H9 (cell line): ENCODE measurements at regions not wholly inside any gene's neighbourhood (a gene's known extent, or its start where the extent isn't known, plus 50 kb on each side); places are given as distances from the start of the nearest gene placed in this dataset.

Source experiments
- DNase-seq: peaks from one replicate; pipeline ENCODE4 v3.0.0-alpha.2; 2017
- H2AFZ ChIP-seq: one replicate; pipeline ENCODE4 v1.6.1; 2013; ENCODE audit warnings: mild to moderate bottlenecking, low read length, control low read depth, moderate library complexity
- H2AK5ac ChIP-seq: 2 replicates; pipeline ENCODE4 v1.6.1; 2013; ENCODE audit warnings: low read length, control low read depth, mixed read lengths; ENCODE audit not compliant: insufficient read length
- H2BK120ac ChIP-seq: one replicate; pipeline ENCODE4 v1.6.1; 2013; ENCODE audit warnings: low read depth, mild to moderate bottlenecking, low read length, control low read depth, inconsistent platforms; ENCODE audit not compliant: poor library complexity, severe bottlenecking
- H2BK12ac ChIP-seq: 2 replicates; pipeline ENCODE4 v1.6.1; 2013; ENCODE audit warnings: low read length, control low read depth, mixed read lengths, low read depth; ENCODE audit not compliant: insufficient read length
- H2BK15ac ChIP-seq: 2 replicates; pipeline ENCODE4 v1.6.1; 2013; ENCODE audit warnings: low read depth, low read length, control low read depth
- H2BK20ac ChIP-seq: one replicate; pipeline ENCODE4 v1.6.1; 2013; ENCODE audit warnings: low read depth, mild to moderate bottlenecking, low read length, control low read depth, inconsistent platforms; ENCODE audit not compliant: poor library complexity, severe bottlenecking
- H2BK5ac ChIP-seq: 2 replicates; pipeline ENCODE4 v1.6.1; 2013; ENCODE audit warnings: low read length, control low read depth, mixed read lengths; ENCODE audit not compliant: insufficient read length
- H3K14ac ChIP-seq: 2 replicates; pipeline ENCODE4 v1.6.1; 2013; ENCODE audit warnings: low read length, control low read depth; ENCODE audit not compliant: insufficient read depth
- H3K18ac ChIP-seq: 2 replicates; pipeline ENCODE4 v1.6.1; 2013; ENCODE audit warnings: low read depth, mild to moderate bottlenecking, mixed read lengths, low read length, control low read depth; ENCODE audit not compliant: insufficient read length
- H3K23ac ChIP-seq: 2 replicates; pipeline ENCODE4 v1.6.1; 2013; ENCODE audit warnings: low read length, control low read depth, mixed read lengths, low read depth; ENCODE audit not compliant: insufficient read length
- H3K23me2 ChIP-seq: 2 replicates; pipeline ENCODE4 v1.6.1; 2013; ENCODE audit warnings: low read depth, mild to moderate bottlenecking, mixed read lengths, low read length, control low read depth; ENCODE audit not compliant: insufficient read length, poor library complexity, severe bottlenecking
- H3K27ac ChIP-seq: 2 replicates; pipeline ENCODE4 v1.5.1; 2013; ENCODE audit warnings: low read length, control low read depth, mixed read lengths, low read depth; ENCODE audit not compliant: insufficient read length
- H3K27me3 ChIP-seq: 2 replicates; pipeline ENCODE4 v1.6.1; 2013; ENCODE audit warnings: low read length, control low read depth, inconsistent platforms; ENCODE audit not compliant: insufficient read depth
- H3K4ac ChIP-seq: 2 replicates; pipeline ENCODE4 v1.6.1; 2013; ENCODE audit warnings: low read depth, mild to moderate bottlenecking, control low read depth, inconsistent platforms, low read length, moderate library complexity
- H3K4me1 ChIP-seq: 2 replicates; pipeline ENCODE4 v1.6.1; 2013; ENCODE audit warnings: low read length, control low read depth, inconsistent platforms; ENCODE audit not compliant: insufficient read depth
- H3K4me2 ChIP-seq: 2 replicates; pipeline ENCODE4 v1.6.1; 2013; ENCODE audit warnings: low read length, control low read depth, mixed read lengths; ENCODE audit not compliant: insufficient read length, insufficient read depth
- H3K56ac ChIP-seq: 2 replicates; pipeline ENCODE4 v1.6.1; 2013; ENCODE audit warnings: low read depth, mild to moderate bottlenecking, mixed read lengths, low read length, control low read depth; ENCODE audit not compliant: insufficient read length
- H3K79me1 ChIP-seq: 2 replicates; pipeline ENCODE4 v1.6.1; 2013; ENCODE audit warnings: low read depth, mild to moderate bottlenecking, moderate library complexity, low read length, control low read depth, inconsistent platforms; ENCODE audit not compliant: insufficient read depth, poor library complexity, severe bottlenecking
- H3K79me2 ChIP-seq: 2 replicates; pipeline ENCODE4 v1.6.1; 2013; ENCODE audit warnings: low read length, control low read depth, inconsistent platforms; ENCODE audit not compliant: insufficient read depth
- H3K9ac ChIP-seq: 2 replicates; pipeline ENCODE4 v1.6.1; 2013; ENCODE audit warnings: low read length, control low read depth, mixed read lengths; ENCODE audit not compliant: insufficient read length; ENCODE audit errors: extremely low read depth
- H3K9me3 ChIP-seq: one replicate; pipeline ENCODE4 v1.6.1; 2013; ENCODE audit warnings: low read depth, low read length, inconsistent platforms; ENCODE audit not compliant: control insufficient read depth
- H3T11ph ChIP-seq: one replicate; pipeline ENCODE4 v1.6.1; 2013; ENCODE audit warnings: mild to moderate bottlenecking, low read length, control low read depth, inconsistent platforms
- H4K20me1 ChIP-seq: one replicate; pipeline ENCODE4 v1.6.1; 2013; ENCODE audit not compliant: control insufficient read depth, insufficient read length, insufficient read depth
- H4K5ac ChIP-seq: 2 replicates; pipeline ENCODE4 v1.6.1; 2013; ENCODE audit warnings: low read depth, mild to moderate bottlenecking, mixed read lengths, low read length, control low read depth; ENCODE audit not compliant: insufficient read length
- H4K8ac ChIP-seq: replicated peaks from 2 replicates; pipeline ENCODE4 v1.6.1; 2013; ENCODE audit warnings: low read length, control low read depth, mixed read lengths, low read depth; ENCODE audit not compliant: insufficient read length
- H4K91ac ChIP-seq: 2 replicates; pipeline ENCODE4 v1.6.1; 2013; ENCODE audit warnings: low read depth, mild to moderate bottlenecking, moderate library complexity, mixed read lengths, low read length, control low read depth; ENCODE audit not compliant: insufficient read length
- H3K27ac Mint-ChIP-seq, 3 experiments: 2 replicates in 2 of 3; 3 replicates in 1 of 3; pipeline ENCODE4 v1.8.0; 2020 to 2021; ENCODE audit warnings: mixed read lengths in 3 of 3, mild to moderate bottlenecking in 1 of 3, moderate library complexity in 1 of 3
- H3K27me3 Mint-ChIP-seq: 2 replicates; pipeline ENCODE4 v1.8.0; 2021; ENCODE audit warnings: low read depth, mild to moderate bottlenecking, moderate library complexity, mixed read lengths
- H3K36me3 Mint-ChIP-seq, 3 experiments: 2 replicates in 2 of 3; 3 replicates in 1 of 3; pipeline ENCODE4 v1.8.0; 2020 to 2021; ENCODE audit warnings: low read depth in 3 of 3, mixed read lengths in 3 of 3; ENCODE audit not compliant: insufficient read depth in 1 of 3
- H3K4me1 Mint-ChIP-seq, 2 experiments: 2 replicates each; pipeline ENCODE4 v1.8.0; 2020; ENCODE audit warnings: mixed read lengths in 2 of 2
- H3K4me3 Mint-ChIP-seq, 2 experiments: 2 replicates in 1 of 2; 3 replicates in 1 of 2; pipeline ENCODE4 v1.8.0; 2020 to 2021; ENCODE audit warnings: mild to moderate bottlenecking in 2 of 2, mixed read lengths in 2 of 2, moderate library complexity in 1 of 2
- H3K9me3 Mint-ChIP-seq, 2 experiments: 2 replicates in 1 of 2; 3 replicates in 1 of 2; pipeline ENCODE4 v1.8.0; 2020; ENCODE audit warnings: mild to moderate bottlenecking in 2 of 2, mixed read lengths in 2 of 2, moderate library complexity in 1 of 2
- WGBS: extraction: QIAGEN DNeasy Blood & Tissue Kit; methylation state at CpG from one replicate; pipeline ENCODE4 v1.1.7; 2013; ENCODE audit warnings: missing lambda C conversion rate, low lambda C conversion rate, mixed read lengths; ENCODE audit not compliant: insufficient read length; ENCODE audit errors: extremely low coverage; 5-methylcytosine and 5-hydroxymethylcytosine counted together
- TF ChIP-seq, protein P1 (sequence below): fragments of 200-600 bp; sonication (generic); conservative IDR thresholded peaks from 3 replicates; pipeline ENCODE4 v1.8.0; 2021; ENCODE audit warnings: antibody characterized with exemption, mild to moderate bottlenecking

DNA sequence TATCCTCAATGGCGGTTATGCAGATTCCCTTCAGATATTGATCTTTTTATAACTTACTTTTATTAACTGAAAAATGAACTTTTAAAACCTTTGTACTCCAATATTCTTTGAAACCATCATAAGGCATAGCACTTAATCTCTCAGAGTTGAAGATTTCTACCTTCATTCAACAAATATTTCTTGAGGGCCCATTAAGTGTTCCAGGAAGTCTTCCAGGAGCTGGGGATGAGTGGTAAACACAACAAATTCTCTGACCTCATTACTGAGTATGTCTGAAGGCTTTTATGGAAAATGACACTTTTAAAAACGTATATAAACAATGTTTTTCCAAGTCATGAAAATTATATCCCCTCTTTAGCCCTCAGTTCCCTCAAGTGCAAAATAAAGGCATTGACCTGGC lies 575.3 kb upstream of the IL12A start:
- Mint-ChIP-seq H3K4me1 (no peaks in the 10 kb centered on the region), H3K27me3 (no peaks in the 10 kb centered on the region), H3K4me3 (no peak overlapping the region), H3K36me3 (peaks cover 0 to 8% (median 5%) of the 10 kb centered on the region in 3 experiments; a peak in 5 of 7 replicates), H3K27ac (no peak overlapping the region), H3K9me3 (peaks cover 33 to 34% of the 10 kb centered on the region in 2 experiments)
- Histone ChIP-seq H3K56ac (no peak overlapping the region), H2BK12ac (no peak overlapping the region), H3T11ph (no peak overlapping the region), H4K20me1 (no peaks in the 10 kb centered on the region), H4K5ac (no peak overlapping the region), H3K9ac (no peak overlapping the region), H3K9me3 (no peaks in the 10 kb centered on the region), H3K27me3 (no peaks in the 10 kb centered on the region), H3K4me1 (no peaks in the 10 kb centered on the region), H3K23ac (no peak overlapping the region), H3K4ac (no peak overlapping the region), H2BK5ac (no peak overlapping the region), H3K18ac (no peak overlapping the region), H3K27ac (no peak overlapping the region), H4K8ac (no peak overlapping the region), H2BK120ac (no peak overlapping the region), H3K23me2 (no peaks in the 10 kb centered on the region), H3K79me2 (no peaks in the 10 kb centered on the region), H4K91ac (no peak overlapping the region), H2AK5ac (no peak overlapping the region), H3K14ac (no peak overlapping the region), H2BK15ac (no peak overlapping the region), H3K79me1 (no peaks in the 10 kb centered on the region), H3K4me2 (no peak overlapping the region), H2AFZ (no peak overlapping the region), H2BK20ac (no peak overlapping the region)
- TF ChIP-seq, protein P1, sequence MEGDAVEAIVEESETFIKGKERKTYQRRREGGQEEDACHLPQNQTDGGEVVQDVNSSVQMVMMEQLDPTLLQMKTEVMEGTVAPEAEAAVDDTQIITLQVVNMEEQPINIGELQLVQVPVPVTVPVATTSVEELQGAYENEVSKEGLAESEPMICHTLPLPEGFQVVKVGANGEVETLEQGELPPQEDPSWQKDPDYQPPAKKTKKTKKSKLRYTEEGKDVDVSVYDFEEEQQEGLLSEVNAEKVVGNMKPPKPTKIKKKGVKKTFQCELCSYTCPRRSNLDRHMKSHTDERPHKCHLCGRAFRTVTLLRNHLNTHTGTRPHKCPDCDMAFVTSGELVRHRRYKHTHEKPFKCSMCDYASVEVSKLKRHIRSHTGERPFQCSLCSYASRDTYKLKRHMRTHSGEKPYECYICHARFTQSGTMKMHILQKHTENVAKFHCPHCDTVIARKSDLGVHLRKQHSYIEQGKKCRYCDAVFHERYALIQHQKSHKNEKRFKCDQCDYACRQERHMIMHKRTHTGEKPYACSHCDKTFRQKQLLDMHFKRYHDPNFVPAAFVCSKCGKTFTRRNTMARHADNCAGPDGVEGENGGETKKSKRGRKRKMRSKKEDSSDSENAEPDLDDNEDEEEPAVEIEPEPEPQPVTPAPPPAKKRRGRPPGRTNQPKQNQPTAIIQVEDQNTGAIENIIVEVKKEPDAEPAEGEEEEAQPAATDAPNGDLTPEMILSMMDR, result no peak
- WGBS, result no CpG with 5 or more reads among the region's 2 CpGs
- DNase-seq, result no peak
